Neural cell (in vitro differentiated cells): ENCODE measurements at regions not wholly inside any gene's neighbourhood (a gene's known extent, or its start where the extent isn't known, plus 50 kb on each side); places are given as distances from the start of the nearest gene placed in this dataset.

Experiments used
- H2AFZ ChIP-seq: fragments of 200-600, 300-800 bp; sonication (generic), shearing (Covaris generic); 2 replicates; pipeline ENCODE4 v1.6.0; 2014; ENCODE audit warnings: low read depth, mild to moderate bottlenecking, antibody characterized with exemption, low read length, moderate library complexity
- H3F3A ChIP-seq: fragments of 200-600 bp; shearing (Covaris generic); 2 replicates; pipeline ENCODE4 v1.6.1; 2016; ENCODE audit warnings: mild to moderate bottlenecking, moderate library complexity, mixed read lengths, antibody characterized with exemption, low read length; ENCODE audit not compliant: insufficient read depth, poor library complexity, severe bottlenecking
- H3K27ac ChIP-seq: fragments of 200-600, 300-800 bp; sonication (generic), shearing (Covaris generic); 2 replicates; pipeline ENCODE4 v1.5.1; 2014; ENCODE audit warnings: mild to moderate bottlenecking, low read length, moderate library complexity
- H3K27me3 ChIP-seq: fragments of 300-800, 200-600 bp; sonication (generic), shearing (Covaris generic); 2 replicates; pipeline ENCODE4 v1.6.0; 2014; ENCODE audit warnings: mild to moderate bottlenecking, low read depth, low read length, moderate library complexity; ENCODE audit not compliant: insufficient read depth
- H3K36me3 ChIP-seq: fragments of 300-800, 200-600 bp; sonication (generic), shearing (Covaris generic); 2 replicates; pipeline ENCODE4 v1.5.1; 2014; ENCODE audit warnings: mild to moderate bottlenecking, antibody characterized with exemption, low read length, moderate library complexity; ENCODE audit not compliant: insufficient read depth
- H3K4me2 ChIP-seq: fragments of 300-800, 200-600 bp; sonication (generic), shearing (Covaris generic); 2 replicates; pipeline ENCODE4 v1.6.0; 2014; ENCODE audit warnings: mild to moderate bottlenecking, low read length
- H3K4me3 ChIP-seq: fragments of 300-800, 200-600 bp; sonication (generic), shearing (Covaris generic); 2 replicates; pipeline ENCODE4 v1.5.1; 2014; ENCODE audit warnings: mild to moderate bottlenecking, low read length, moderate library complexity
- H3K79me2 ChIP-seq: fragments of 200-600 bp; shearing (Covaris generic); replicated peaks from 2 replicates; pipeline ENCODE4 v1.6.0; 2014; ENCODE audit warnings: mild to moderate bottlenecking, low read length, moderate library complexity; ENCODE audit not compliant: insufficient read depth
- H3K9ac ChIP-seq: fragments of 300-800, 200-600 bp; sonication (generic), shearing (Covaris generic); 2 replicates; pipeline ENCODE4 v1.6.1; 2016; ENCODE audit warnings: mild to moderate bottlenecking, low read length, mixed read lengths
- H3K9me2 ChIP-seq: fragments of 200-600 bp; shearing (Covaris generic); 2 replicates; pipeline ENCODE4 v1.6.1; 2016; ENCODE audit warnings: mild to moderate bottlenecking, low read length, mixed read lengths; ENCODE audit not compliant: insufficient read depth
- H3K9me3 ChIP-seq: fragments of 200-600, 300-800 bp; sonication (generic), shearing (Covaris generic); 2 replicates; pipeline ENCODE4 v1.6.1; 2016; ENCODE audit warnings: mild to moderate bottlenecking, mixed run types, low read length, moderate library complexity, mixed read lengths
- H4K20me1 ChIP-seq: fragments of 200-600 bp; shearing (Covaris generic); 2 replicates; pipeline ENCODE4 v1.6.1; 2016; ENCODE audit warnings: mild to moderate bottlenecking, mixed run types; ENCODE audit not compliant: insufficient read depth
- CTCF ChIP-seq: fragments of 450-650 bp; IDR thresholded peaks from 2 replicates; pipeline ENCODE4 v1.5.1; 2014; ENCODE audit warnings: antibody characterized with exemption, mild to moderate bottlenecking, moderate library complexity; ENCODE audit not compliant: poor library complexity, severe bottlenecking
- EP300 ChIP-seq: fragments of 450-650 bp; conservative IDR thresholded peaks from 2 replicates; pipeline ENCODE4 v1.6.1; 2014; ENCODE audit warnings: antibody characterized with exemption, mild to moderate bottlenecking, moderate library complexity; ENCODE audit not compliant: poor library complexity, severe bottlenecking
- EZH2 ChIP-seq: fragments of 200-600, 300-800 bp; shearing (Covaris generic), sonication (generic); IDR thresholded peaks from 2 replicates; pipeline ENCODE4 v1.6.1; 2014; ENCODE audit warnings: antibody characterized with exemption, low read length, borderline replicate concordance, mild to moderate bottlenecking; ENCODE audit not compliant: insufficient read depth, poor library complexity, severe bottlenecking
- MXI1 ChIP-seq: fragments of 450-650 bp; conservative IDR thresholded peaks from 2 replicates; pipeline ENCODE4 v1.6.1; 2014; ENCODE audit warnings: antibody characterized with exemption, mild to moderate bottlenecking; ENCODE audit not compliant: poor library complexity, severe bottlenecking
- RAD21 ChIP-seq: fragments of 450-650 bp; conservative IDR thresholded peaks from 2 replicates; pipeline ENCODE4 v1.6.1; 2014; ENCODE audit warnings: antibody characterized with exemption, mild to moderate bottlenecking, moderate library complexity
- REST ChIP-seq: IDR thresholded peaks from 2 replicates; pipeline ENCODE4 v1.6.1; 2012; ENCODE audit warnings: borderline replicate concordance
- SMC3 ChIP-seq: fragments of 450-650 bp; conservative IDR thresholded peaks from 2 replicates; pipeline ENCODE4 v1.6.1; 2014; ENCODE audit warnings: antibody characterized with exemption, mild to moderate bottlenecking, moderate library complexity; ENCODE audit not compliant: poor library complexity
- TAF1 ChIP-seq: IDR thresholded peaks from 2 replicates; pipeline ENCODE4 v1.6.1; 2012; ENCODE audit warnings: low read depth

- no peaks in the 10 kb centered on the region for H3K27me3 ChIP-seq
- no peaks in the 10 kb centered on the region for H3K9me3 ChIP-seq
- no peaks in the 10 kb centered on the region for H4K20me1 ChIP-seq
- H3K36me3 ChIP-seq: no peaks in the 10 kb centered on the region
- no peak for TF ChIP-seq EZH2
- no peak for TF ChIP-seq REST
- TF ChIP-seq RAD21: no peak
- no peaks in the 10 kb centered on the region for H3K79me2 ChIP-seq
- H3F3A ChIP-seq: no peaks in the 10 kb centered on the region
- no peaks in the 10 kb centered on the region for H3K9me2 ChIP-seq
- no peak overlapping the region for H3K9ac ChIP-seq
- no peak overlapping the region for H3K4me3 ChIP-seq
- no peak overlapping the region for H2AFZ ChIP-seq
- no peak overlapping the region for H3K27ac ChIP-seq
- H3K4me2 ChIP-seq: no peak overlapping the region
Measured at GRCh38 chr3:184503647-184504046, 57.9 kb upstream of the EPHB3 start.

- Histone ChIP-seq H3K4me3 (no peak overlapping the region), H3F3A (no peaks in the 10 kb centered on the region), H3K27me3 (no peaks in the 10 kb centered on the region), H3K27ac (no peak overlapping the region), H4K20me1 (no peaks in the 10 kb centered on the region), H3K36me3 (no peaks in the 10 kb centered on the region), H3K9me3 (no peaks in the 10 kb centered on the region), H2AFZ (no peak overlapping the region), H3K9ac (no peak overlapping the region), H3K4me2 (no peak overlapping the region), H3K9me2 (no peaks in the 10 kb centered on the region), H3K79me2 (no peaks in the 10 kb centered on the region)
- TF ChIP-seq TAF1: no peak
Measured at GRCh38 chr3:184505076-184505878, 56.3 kb upstream of the EPHB3 start.

GRCh38 chr3:184506561-184506991 lies 55.0 kb upstream of the EPHB3 start:
- Histone ChIP-seq H3K4me3 (no peak overlapping the region), H3K4me2 (no peak overlapping the region), H3K27ac (no peak overlapping the region), H3K36me3 (no peaks in the 10 kb centered on the region), H4K20me1 (no peaks in the 10 kb centered on the region), H3K9me3 (no peaks in the 10 kb centered on the region), H3K9ac (no peak overlapping the region), H2AFZ (no peak overlapping the region), H3K27me3 (peaks cover 3% of the 10 kb centered on the region), H3K9me2 (no peaks in the 10 kb centered on the region), H3K79me2 (no peaks in the 10 kb centered on the region), H3F3A (no peaks in the 10 kb centered on the region)
- TF ChIP-seq TAF1: no peak
- TF ChIP-seq MXI1: no peak
- no peak for TF ChIP-seq REST
- TF ChIP-seq CTCF: no peak
- no peak for TF ChIP-seq EP300
- no peak for TF ChIP-seq RAD21
- no peak for TF ChIP-seq EZH2
- no peak for TF ChIP-seq SMC3
